HEK293T (cell line): ENCODE measurements at regions not wholly inside any gene's neighbourhood (a gene's known extent, or its start where the extent isn't known, plus 50 kb on each side); places are given as distances from the start of the nearest gene placed in this dataset.

Source experiments
- ELF4 ChIP-seq: fragments of 450-650 bp; IDR thresholded peaks from 2 replicates; pipeline ENCODE4 v1.6.1; 2017; ENCODE audit warnings: antibody characterized with exemption
- FOXA1 ChIP-seq: fragments of 450-650 bp; IDR thresholded peaks from 2 replicates; pipeline ENCODE4 v1.6.1; 2016; ENCODE audit warnings: mild to moderate bottlenecking
- FOXK2 ChIP-seq: fragments of 450-650 bp; IDR thresholded peaks from 2 replicates; pipeline ENCODE4 v1.6.1; 2016; ENCODE audit warnings: mild to moderate bottlenecking
- FOXM1 ChIP-seq: fragments of 450-650 bp; IDR thresholded peaks from 2 replicates; pipeline ENCODE4 v1.6.1; 2017; ENCODE audit warnings: mild to moderate bottlenecking, borderline replicate concordance
- LEF1 ChIP-seq: fragments of 450-650 bp; IDR thresholded peaks from 2 replicates; pipeline ENCODE4 v1.6.1; 2017; ENCODE audit warnings: mild to moderate bottlenecking, borderline replicate concordance
- PKNOX1 ChIP-seq: fragments of 450-650 bp; IDR thresholded peaks from 2 replicates; pipeline ENCODE4 v1.6.1; 2016
- SP1 ChIP-seq: fragments of 450-650 bp; IDR thresholded peaks from 2 replicates; pipeline ENCODE4 v1.6.1; 2017
- SUZ12 ChIP-seq: fragments of 450-650 bp; IDR thresholded peaks from 2 replicates; pipeline ENCODE4 v1.6.1; 2016; ENCODE audit warnings: mild to moderate bottlenecking
- TARDBP ChIP-seq: fragments of 450-650 bp; IDR thresholded peaks from 2 replicates; pipeline ENCODE4 v1.6.1; 2016
- ZNF384 ChIP-seq: fragments of 450-650 bp; IDR thresholded peaks from 2 replicates; pipeline ENCODE4 v1.6.1; 2016

DNA sequence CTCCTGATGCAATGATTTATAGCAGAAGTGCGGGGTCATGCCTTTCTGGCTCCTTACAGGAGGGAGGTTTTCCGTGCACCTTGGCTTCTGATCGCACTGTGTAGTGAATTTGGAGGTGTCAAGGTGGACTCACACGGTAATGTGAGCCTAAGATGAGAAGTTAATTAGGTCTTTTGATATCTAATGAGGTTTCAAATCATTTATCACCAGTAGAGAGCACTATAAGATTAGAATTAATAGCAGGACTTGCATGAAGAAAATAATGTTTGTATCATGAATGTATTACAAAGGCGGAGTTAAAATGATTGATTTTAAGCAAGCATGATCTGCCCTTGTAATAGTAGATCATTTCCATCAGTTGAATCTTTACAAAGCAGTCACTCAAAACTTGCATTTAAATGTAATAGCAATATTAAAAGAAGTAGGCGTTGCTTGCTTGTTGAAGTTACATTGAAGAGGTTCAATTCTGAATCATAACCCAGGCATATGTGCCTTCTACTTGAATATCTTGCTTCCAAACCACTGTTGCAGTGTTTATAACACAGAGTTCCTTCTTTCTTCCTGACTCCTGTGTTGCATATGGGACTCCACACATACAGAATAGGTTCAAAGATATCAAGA lies 152.1 kb downstream of the FMR1NB start:
- TF ChIP-seq FOXK2 (no peak), ELF4 (no peak), SP1 (no peak), ZNF384 (no peak), PKNOX1 (no peak), TARDBP (no peak), FOXA1 (no peak), FOXM1 (no peak), LEF1 (no peak), SUZ12 (no peak)
